OCI-LY3 (cell line): ENCODE measurements at regions not wholly inside any gene's neighbourhood (a gene's known extent, or its start where the extent isn't known, plus 50 kb on each side); places are given as distances from the start of the nearest gene placed in this dataset.

ENCODE experiments used
- H2AFZ ChIP-seq: fragments of 200-600, 300-600 bp; shearing (Covaris generic); 2 replicates; pipeline ENCODE4 v1.6.0; 2014; ENCODE audit warnings: antibody characterized with exemption, low read depth, low read length
- H3K27ac ChIP-seq: fragments of 200-600, 300-600 bp; sonication (generic); 2 replicates; pipeline ENCODE4 v1.5.1; 2014; ENCODE audit warnings: mild to moderate bottlenecking, low read length, moderate library complexity, mixed read lengths
- H3K27me3 ChIP-seq: fragments of 200-600, 300-600 bp; sonication (generic); 2 replicates; pipeline ENCODE4 v1.6.1; 2014; ENCODE audit warnings: low read depth, low read length, mixed read lengths
- H3K36me3 ChIP-seq: fragments of 200-600, 300-600 bp; sonication (generic); replicated peaks from 2 replicates; pipeline ENCODE3; 2014; ENCODE audit warnings: low read depth, low read length, mixed read lengths
- H3K4me1 ChIP-seq: fragments of 300-600, 200-600 bp; sonication (generic); 2 replicates; pipeline ENCODE4 v1.6.1; 2014; ENCODE audit warnings: low read length, mixed read lengths
- H3K4me2 ChIP-seq: fragments of 200-600, 300-600 bp; sonication (generic); 2 replicates; pipeline ENCODE4 v1.6.1; 2014; ENCODE audit warnings: low read length, mixed read lengths
- H3K4me3 ChIP-seq: fragments of 300-600, 200-600 bp; sonication (generic); 2 replicates; pipeline ENCODE4 v1.5.1; 2014; ENCODE audit warnings: antibody characterized with exemption, mild to moderate bottlenecking, low read length, moderate library complexity
- H3K79me2 ChIP-seq: fragments of 300-600, 200-600 bp; shearing (Covaris generic); 2 replicates; pipeline ENCODE4 v1.6.1; 2014; ENCODE audit warnings: mild to moderate bottlenecking, low read length, mixed read lengths
- H3K9ac ChIP-seq: fragments of 300-600, 200-600 bp; shearing (Covaris generic); 2 replicates; pipeline ENCODE4 v1.6.0; 2014; ENCODE audit warnings: mild to moderate bottlenecking, low read length, moderate library complexity
- H3K9me3 ChIP-seq: fragments of 200-600, 300-600 bp; shearing (Covaris generic); 2 replicates; pipeline ENCODE4 v1.6.1; 2014; ENCODE audit warnings: low read length, mixed read lengths; ENCODE audit not compliant: insufficient read depth
- H4K20me1 ChIP-seq: fragments of 200-600, 300-600 bp; sonication (generic); 2 replicates; pipeline ENCODE4 v1.6.1; 2016; ENCODE audit warnings: low read length, mixed read lengths; ENCODE audit not compliant: insufficient read depth
- CTCF ChIP-seq: fragments of 200-600, 300-600 bp; sonication (generic); IDR thresholded peaks from 2 replicates; pipeline ENCODE4 v1.5.1; 2014; ENCODE audit warnings: antibody characterized with exemption, low read length, low read depth
- EZH2phosphoT487 ChIP-seq: fragments of 200-600 bp; shearing (Covaris generic); IDR thresholded peaks from 2 replicates; pipeline ENCODE4 v1.6.1; 2018; ENCODE audit warnings: antibody characterized with exemption, mixed run types, low read depth

DNA sequence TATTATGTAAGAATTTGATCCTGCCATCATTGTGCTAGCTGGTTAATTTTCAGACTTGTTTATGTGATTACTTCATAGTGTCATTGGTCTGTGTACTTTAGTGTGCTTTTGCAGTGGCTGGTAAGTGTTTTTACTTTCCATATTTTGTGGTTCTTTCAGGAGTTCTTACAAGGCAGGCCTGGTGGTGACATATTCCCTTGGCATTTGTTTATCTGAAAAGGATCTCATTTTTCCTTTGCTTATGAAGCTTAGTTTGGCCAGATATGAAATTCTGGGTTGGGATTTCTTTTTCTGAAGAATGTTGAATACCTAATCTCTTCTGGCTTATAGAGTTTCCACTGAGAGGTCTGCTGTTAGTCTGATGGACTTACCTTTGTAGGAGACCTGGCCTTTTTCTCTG, 72.8 kb upstream of the MC4R start:
- Histone ChIP-seq H4K20me1 (no peaks in the 10 kb centered on the region), H2AFZ (no peak overlapping the region), H3K4me1 (no peaks in the 10 kb centered on the region), H3K4me3 (no peak overlapping the region), H3K4me2 (no peak overlapping the region), H3K27ac (no peak overlapping the region), H3K36me3 (no peaks in the 10 kb centered on the region), H3K79me2 (no peaks in the 10 kb centered on the region), H3K9me3 (no peaks in the 10 kb centered on the region), H3K9ac (no peak overlapping the region), H3K27me3 (no peaks in the 10 kb centered on the region)
- no peak for TF ChIP-seq EZH2phosphoT487
- TF ChIP-seq CTCF: no peak

DNA sequence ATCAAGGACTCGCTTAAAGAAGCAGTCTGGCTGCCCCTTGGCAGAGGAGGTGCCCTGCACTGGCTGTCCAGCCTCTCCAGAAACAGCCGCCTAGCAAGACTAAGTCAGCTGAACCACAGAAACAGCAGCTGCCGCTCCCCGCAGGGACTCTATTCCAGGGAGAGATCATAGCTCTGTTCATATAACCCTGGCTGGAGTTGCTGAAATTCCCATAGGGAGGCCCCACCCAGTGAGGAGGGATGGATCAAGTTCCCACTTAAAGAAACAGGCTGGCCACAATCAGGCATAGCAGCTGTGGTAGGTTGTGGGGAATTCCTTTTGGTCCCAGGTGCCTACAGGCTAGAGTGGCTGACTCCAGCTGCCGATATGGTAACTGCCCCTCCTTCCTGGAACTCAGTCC, 74.2 kb upstream of the MC4R start:
- Histone ChIP-seq H3K4me3 (no peak overlapping the region), H2AFZ (no peak overlapping the region), H3K4me1 (no peaks in the 10 kb centered on the region), H3K36me3 (no peaks in the 10 kb centered on the region), H4K20me1 (no peaks in the 10 kb centered on the region), H3K4me2 (no peak overlapping the region), H3K27me3 (no peaks in the 10 kb centered on the region), H3K27ac (no peak overlapping the region), H3K9ac (no peak overlapping the region), H3K79me2 (no peaks in the 10 kb centered on the region), H3K9me3 (no peaks in the 10 kb centered on the region)
- TF ChIP-seq CTCF (no peak), EZH2phosphoT487 (no peak)

DNA sequence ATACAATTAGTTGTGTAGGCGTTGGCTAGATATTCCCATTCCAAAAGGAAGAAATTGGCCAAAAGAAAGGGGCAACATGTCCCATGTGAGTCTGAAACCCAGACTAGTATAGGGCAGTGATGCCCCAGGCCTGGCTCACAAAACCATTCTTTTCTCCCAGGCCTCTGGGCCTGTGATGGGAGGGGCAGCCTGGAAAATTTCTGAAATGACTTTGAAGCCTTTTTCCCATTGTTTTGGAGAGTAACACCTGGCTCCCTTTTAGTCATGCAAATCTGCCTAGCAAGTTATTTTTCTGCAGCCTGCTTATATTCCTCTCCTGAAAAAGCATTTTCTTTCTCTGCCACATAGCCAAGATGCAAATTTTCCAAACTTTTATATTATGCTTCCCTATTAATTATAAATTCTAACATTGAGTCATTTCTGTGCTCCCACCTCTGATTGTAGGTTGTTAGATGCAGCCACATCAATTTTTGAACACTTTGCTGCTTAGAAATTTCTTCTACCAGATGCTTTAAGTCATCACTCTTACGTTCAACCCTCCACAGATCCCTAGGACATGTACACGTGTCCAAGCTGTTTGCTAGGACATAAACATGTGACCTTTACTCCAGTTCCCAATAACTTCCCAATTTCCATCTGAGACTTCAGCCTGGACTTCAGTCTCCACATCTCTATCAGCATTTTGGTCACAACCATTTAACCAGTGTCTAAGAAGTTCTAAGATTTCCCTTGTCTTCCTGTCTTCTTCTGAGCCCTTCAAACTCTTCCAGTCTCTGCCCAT, 76.1 kb upstream of the MC4R start:
- Histone ChIP-seq H3K4me3 (no peak overlapping the region), H3K9ac (no peak overlapping the region), H3K9me3 (no peaks in the 10 kb centered on the region), H3K27me3 (no peaks in the 10 kb centered on the region), H3K27ac (no peak overlapping the region), H3K79me2 (no peaks in the 10 kb centered on the region), H3K36me3 (no peaks in the 10 kb centered on the region), H2AFZ (no peak overlapping the region), H4K20me1 (no peaks in the 10 kb centered on the region), H3K4me1 (no peaks in the 10 kb centered on the region), H3K4me2 (no peak overlapping the region)
- no peak for TF ChIP-seq CTCF
- TF ChIP-seq EZH2phosphoT487: no peak

GRCh38 chr18:60452421-60452820, 79.8 kb upstream of the MC4R start:
- no peaks in the 10 kb centered on the region for H4K20me1 ChIP-seq
- 0 out of 2 replicates have a peak, but pooled peaks cover 3% of the 10 kb centered on the region for H3K9me3 ChIP-seq
- H3K36me3 ChIP-seq: no peaks in the 10 kb centered on the region
- H3K79me2 ChIP-seq: no peaks in the 10 kb centered on the region
- no peak overlapping the region for H3K27ac ChIP-seq
- no peaks in the 10 kb centered on the region for H3K4me1 ChIP-seq
- H3K4me3 ChIP-seq: no peak overlapping the region
- no peak overlapping the region for H3K4me2 ChIP-seq
- no peak overlapping the region for H2AFZ ChIP-seq
- H3K27me3 ChIP-seq: no peaks in the 10 kb centered on the region
- TF ChIP-seq CTCF (no peak), EZH2phosphoT487 (no peak)
- no peak overlapping the region for H3K9ac ChIP-seq
